ENCODE measurements at regions not wholly inside any gene's neighbourhood (a gene's known extent, or its start where the extent isn't known, plus 50 kb on each side); places are given as distances from the start of the nearest gene placed in this dataset.

- TF ChIP-seq CTCF (IDR thresholded peaks at IDR 0.05; ENCODE audit: borderline replicate concordance, extremely low read depth, low read length, poor library complexity, severe bottlenecking) (no peak), EZH2 (IDR thresholded peaks at IDR 0.05; ENCODE audit: borderline replicate concordance, low read depth, low read length, severe bottlenecking) (no peak)
Measured at GRCh38 chr2:226551522-226552250, 247.9 kb downstream of the IRS1 start.
